ENCODE measurements at regions not wholly inside any gene's neighbourhood (a gene's known extent, or its start where the extent isn't known, plus 50 kb on each side); places are given as distances from the start of the nearest gene placed in this dataset.
A peak's percentile ranks its signal among the peaks of the same experiment; 100 is the strongest.

DNA sequence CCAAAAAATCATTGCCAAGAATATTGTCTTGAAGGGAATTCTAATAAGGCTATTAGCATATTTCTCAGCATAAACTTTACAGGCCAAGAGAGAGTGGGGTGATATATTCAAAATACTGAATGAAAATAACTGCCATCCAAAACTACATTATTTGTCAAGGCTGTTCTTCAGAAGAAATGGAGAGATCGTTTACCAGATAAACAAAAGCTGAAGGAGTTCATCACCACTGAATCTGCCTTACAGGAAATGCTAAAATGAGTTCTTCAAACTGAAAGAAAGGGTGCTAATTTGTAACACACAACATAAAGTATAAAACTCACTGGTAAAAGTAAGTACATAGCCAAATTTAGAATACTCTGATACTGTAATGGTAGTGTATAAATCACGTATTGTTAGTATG is 517.0 kb downstream of the TENT5A start:
- no CpG with 5 or more reads among the region's 2 CpGs for WGBS (ENCODE audit: insufficient coverage)
- peak; percentile 50 for DNase-seq
- no peak overlapping the region for H3K4me3 ChIP-seq (ENCODE audit: low read length)
- H3K27ac ChIP-seq (ENCODE audit: low read length), result no peak overlapping the region
- no peaks in the 10 kb centered on the region for H3K36me3 ChIP-seq (ENCODE audit: control insufficient read depth, insufficient read depth, low read length)
- H3K9me3 ChIP-seq (replicated peaks; ENCODE audit: control insufficient read depth, low read depth, low read length), result no peaks in the 10 kb centered on the region
- H3K4me1 ChIP-seq (ENCODE audit: control insufficient read depth, insufficient read depth, low read length), result no peaks in the 10 kb centered on the region
- H3K27me3 ChIP-seq (ENCODE audit: control insufficient read depth, insufficient read depth, low read length), result no peaks in the 10 kb centered on the region

DNA sequence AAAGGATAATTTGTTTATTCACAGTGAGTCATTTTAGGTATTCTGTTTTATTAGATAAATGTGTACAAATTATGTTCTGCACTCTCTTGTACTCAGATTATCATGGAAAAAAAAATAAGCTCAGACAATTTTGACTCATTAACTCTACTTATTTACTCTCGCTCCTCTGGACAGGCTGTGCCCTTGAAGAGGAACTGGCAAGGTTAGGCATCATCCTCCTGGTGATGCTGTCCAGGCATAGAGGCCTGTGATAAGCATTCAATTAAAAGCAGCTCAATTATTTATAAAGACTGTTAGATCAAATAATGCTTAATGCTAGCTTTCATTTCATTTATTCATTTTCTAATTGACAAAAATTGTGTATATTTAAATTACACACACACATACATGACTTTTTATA is 518.5 kb downstream of the TENT5A start:
- H3K9me3 ChIP-seq (replicated peaks; ENCODE audit: control insufficient read depth, low read depth, low read length), result no peaks in the 10 kb centered on the region
- H3K36me3 ChIP-seq (ENCODE audit: control insufficient read depth, insufficient read depth, low read length), result no peaks in the 10 kb centered on the region
- H3K4me3 ChIP-seq (ENCODE audit: low read length), result no peak overlapping the region
- no peak for DNase-seq
- H3K27ac ChIP-seq (ENCODE audit: low read length), result no peak overlapping the region
- H3K4me1 ChIP-seq (ENCODE audit: control insufficient read depth, insufficient read depth, low read length), result no peaks in the 10 kb centered on the region
- no CpG with 5 or more reads among the region's 1 CpG for WGBS (ENCODE audit: insufficient coverage)
- no peaks in the 10 kb centered on the region for H3K27me3 ChIP-seq (ENCODE audit: control insufficient read depth, insufficient read depth, low read length)

DNA sequence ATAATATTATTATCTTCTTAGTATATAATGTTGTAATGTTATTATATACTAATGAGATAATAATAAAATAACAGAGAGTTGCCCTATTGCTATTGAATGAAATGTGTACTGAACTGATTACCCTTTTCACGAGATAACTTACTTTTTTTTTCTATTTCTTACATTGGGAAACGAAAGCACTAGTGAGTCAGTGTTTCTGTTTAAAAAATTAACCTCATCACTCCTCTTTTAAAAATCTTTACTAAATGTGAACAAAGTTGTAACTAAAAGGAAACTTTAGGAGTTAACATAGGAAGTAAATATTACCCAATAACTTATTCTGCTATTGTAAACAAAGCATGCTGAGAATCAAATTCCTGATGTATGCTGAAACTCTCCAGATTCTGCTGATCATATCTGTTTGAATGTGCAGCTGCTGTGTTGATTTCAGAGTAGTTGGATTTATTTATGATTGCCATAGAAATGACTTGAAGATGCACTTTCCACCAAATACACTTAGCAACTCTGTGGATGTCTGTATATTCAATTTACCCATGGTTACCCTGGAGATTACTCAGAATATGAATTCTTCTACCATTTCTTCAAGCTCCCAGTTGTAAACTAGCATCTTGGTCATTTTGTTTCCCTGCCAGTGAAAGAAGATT is 523.4 kb downstream of the TENT5A start:
- Histone ChIP-seq H3K27ac (ENCODE audit: low read length) (peak overlapping the region; percentile 30), H3K4me1 (ENCODE audit: control insufficient read depth, insufficient read depth, low read length) (no peaks in the 10 kb centered on the region), H3K27me3 (ENCODE audit: control insufficient read depth, insufficient read depth, low read length) (no peaks in the 10 kb centered on the region), H3K36me3 (ENCODE audit: control insufficient read depth, insufficient read depth, low read length) (no peaks in the 10 kb centered on the region), H3K9me3 (replicated peaks; ENCODE audit: control insufficient read depth, low read depth, low read length) (no peaks in the 10 kb centered on the region), H3K4me3 (ENCODE audit: low read length) (no peak overlapping the region)
- no CpG with 5 or more reads among the region's 2 CpGs for WGBS (ENCODE audit: insufficient coverage)
- peak; percentile 94 for DNase-seq

DNA sequence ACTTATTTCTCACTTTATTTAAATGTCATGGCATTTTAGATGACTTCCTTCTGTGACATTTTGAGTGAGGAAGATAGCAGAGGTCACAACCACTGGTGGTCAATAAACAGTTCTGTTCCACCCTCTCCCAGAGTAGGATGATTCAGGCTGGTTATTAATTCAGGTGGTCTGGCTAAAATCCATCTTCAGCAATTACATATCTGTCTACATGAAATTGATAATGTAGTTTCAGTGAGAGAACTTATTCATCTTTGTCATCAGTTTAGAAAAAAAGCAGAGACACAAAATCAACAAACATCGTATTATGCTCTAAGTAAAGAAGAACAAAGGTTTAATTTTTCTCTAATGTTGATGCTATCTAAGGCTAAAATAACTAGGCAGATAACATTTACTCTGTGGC is 525.5 kb downstream of the TENT5A start:
- Histone ChIP-seq H3K36me3 (ENCODE audit: control insufficient read depth, insufficient read depth, low read length) (no peaks in the 10 kb centered on the region), H3K27ac (ENCODE audit: low read length) (no peak overlapping the region), H3K4me1 (ENCODE audit: control insufficient read depth, insufficient read depth, low read length) (no peaks in the 10 kb centered on the region), H3K9me3 (replicated peaks; ENCODE audit: control insufficient read depth, low read depth, low read length) (no peaks in the 10 kb centered on the region), H3K27me3 (ENCODE audit: control insufficient read depth, insufficient read depth, low read length) (no peaks in the 10 kb centered on the region), H3K4me3 (ENCODE audit: low read length) (no peak overlapping the region)
- no CpG with 5 or more reads among the region's 1 CpG for whole genome bisulfite sequencing (ENCODE audit: insufficient coverage)
- no peak for DNase-seq

GRCh38 chr6:81216668-81217067 is 535.8 kb downstream of the TENT5A start:
- WGBS (ENCODE audit: insufficient coverage), result 29% methylated on average over 1 of the region's 3 CpGs
- Histone ChIP-seq H3K4me3 (ENCODE audit: low read length) (no peak overlapping the region), H3K27me3 (ENCODE audit: control insufficient read depth, insufficient read depth, low read length) (no peaks in the 10 kb centered on the region)

DNA sequence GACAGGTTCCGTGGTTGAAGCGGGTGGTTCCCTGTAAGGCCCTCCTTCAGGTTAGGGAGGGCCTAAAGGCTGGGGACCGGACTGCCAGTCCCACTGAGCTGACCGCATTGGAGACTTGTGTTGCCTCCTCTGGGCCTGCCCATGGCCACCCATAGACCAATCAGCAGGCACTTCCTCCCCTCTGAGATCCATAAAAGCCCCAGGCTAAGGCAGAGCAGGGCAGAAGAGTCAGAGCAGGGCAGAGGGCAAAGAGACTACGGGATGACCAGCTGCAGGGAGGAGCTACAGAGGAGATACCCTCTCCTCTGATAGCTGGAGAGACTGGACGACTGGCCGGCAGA is 537.4 kb downstream of the TENT5A start:
- WGBS (ENCODE audit: insufficient coverage), result 87% methylated on average over 7 of the region's 7 CpGs
- Histone ChIP-seq H3K9me3 (replicated peaks; ENCODE audit: control insufficient read depth, low read depth, low read length) (peaks cover 11% of the 10 kb centered on the region), H3K36me3 (ENCODE audit: control insufficient read depth, insufficient read depth, low read length) (no peaks in the 10 kb centered on the region), H3K4me1 (ENCODE audit: control insufficient read depth, insufficient read depth, low read length) (no peaks in the 10 kb centered on the region), H3K4me3 (ENCODE audit: low read length) (no peak overlapping the region), H3K27me3 (ENCODE audit: control insufficient read depth, insufficient read depth, low read length) (no peaks in the 10 kb centered on the region), H3K27ac (ENCODE audit: low read length) (no peak overlapping the region)
- no peak for DNase-seq

More at GRCh38 chr6:81216668-81217067, 535.8 kb downstream of the TENT5A start:
- Histone ChIP-seq H3K36me3 (ENCODE audit: control insufficient read depth, insufficient read depth, low read length) (no peaks in the 10 kb centered on the region), H3K9me3 (replicated peaks; ENCODE audit: control insufficient read depth, low read depth, low read length) (peaks cover 11% of the 10 kb centered on the region), H3K4me1 (ENCODE audit: control insufficient read depth, insufficient read depth, low read length) (no peaks in the 10 kb centered on the region), H3K27ac (ENCODE audit: low read length) (no peak overlapping the region)
- no peak for DNase-seq

GRCh38 chr6:81214414-81215091 is 537.9 kb downstream of the TENT5A start:
- WGBS (ENCODE audit: insufficient coverage), result 87% methylated on average over 13 of the region's 15 CpGs
- Histone ChIP-seq H3K4me3 (ENCODE audit: low read length) (no peak overlapping the region), H3K36me3 (ENCODE audit: control insufficient read depth, insufficient read depth, low read length) (no peaks in the 10 kb centered on the region), H3K27me3 (ENCODE audit: control insufficient read depth, insufficient read depth, low read length) (no peaks in the 10 kb centered on the region), H3K4me1 (ENCODE audit: control insufficient read depth, insufficient read depth, low read length) (no peaks in the 10 kb centered on the region), H3K9me3 (replicated peaks; ENCODE audit: control insufficient read depth, low read depth, low read length) (peaks cover 11% of the 10 kb centered on the region), H3K27ac (ENCODE audit: low read length) (no peak overlapping the region)
- DNase-seq, result no peak

- H3K9me3 ChIP-seq (replicated peaks; ENCODE audit: control insufficient read depth, low read depth, low read length), result peaks cover 9% of the 10 kb centered on the region
- no peak overlapping the region for H3K4me3 ChIP-seq (ENCODE audit: low read length)
- H3K27me3 ChIP-seq (ENCODE audit: control insufficient read depth, insufficient read depth, low read length), result no peaks in the 10 kb centered on the region
- no peak overlapping the region for H3K27ac ChIP-seq (ENCODE audit: low read length)
- no peaks in the 10 kb centered on the region for H3K36me3 ChIP-seq (ENCODE audit: control insufficient read depth, insufficient read depth, low read length)
- no peaks in the 10 kb centered on the region for H3K4me1 ChIP-seq (ENCODE audit: control insufficient read depth, insufficient read depth, low read length)
- no peak for DNase-seq
- WGBS (ENCODE audit: insufficient coverage), result no CpG with 5 or more reads among the region's 1 CpG
Measured at GRCh38 chr6:81204731-81205130, 547.8 kb downstream of the TENT5A start.

GRCh38 chr6:81194374-81194773 is 558.1 kb downstream of the TENT5A start:
- Histone ChIP-seq H3K36me3 (ENCODE audit: control insufficient read depth, insufficient read depth, low read length) (no peaks in the 10 kb centered on the region), H3K4me3 (ENCODE audit: low read length) (no peak overlapping the region), H3K9me3 (replicated peaks; ENCODE audit: control insufficient read depth, low read depth, low read length) (no peaks in the 10 kb centered on the region), H3K4me1 (ENCODE audit: control insufficient read depth, insufficient read depth, low read length) (no peaks in the 10 kb centered on the region), H3K27me3 (ENCODE audit: control insufficient read depth, insufficient read depth, low read length) (no peaks in the 10 kb centered on the region), H3K27ac (ENCODE audit: low read length) (no peak overlapping the region)
- WGBS (ENCODE audit: insufficient coverage), result no CpG with 5 or more reads among the region's 2 CpGs
- no peak for DNase-seq

DNA sequence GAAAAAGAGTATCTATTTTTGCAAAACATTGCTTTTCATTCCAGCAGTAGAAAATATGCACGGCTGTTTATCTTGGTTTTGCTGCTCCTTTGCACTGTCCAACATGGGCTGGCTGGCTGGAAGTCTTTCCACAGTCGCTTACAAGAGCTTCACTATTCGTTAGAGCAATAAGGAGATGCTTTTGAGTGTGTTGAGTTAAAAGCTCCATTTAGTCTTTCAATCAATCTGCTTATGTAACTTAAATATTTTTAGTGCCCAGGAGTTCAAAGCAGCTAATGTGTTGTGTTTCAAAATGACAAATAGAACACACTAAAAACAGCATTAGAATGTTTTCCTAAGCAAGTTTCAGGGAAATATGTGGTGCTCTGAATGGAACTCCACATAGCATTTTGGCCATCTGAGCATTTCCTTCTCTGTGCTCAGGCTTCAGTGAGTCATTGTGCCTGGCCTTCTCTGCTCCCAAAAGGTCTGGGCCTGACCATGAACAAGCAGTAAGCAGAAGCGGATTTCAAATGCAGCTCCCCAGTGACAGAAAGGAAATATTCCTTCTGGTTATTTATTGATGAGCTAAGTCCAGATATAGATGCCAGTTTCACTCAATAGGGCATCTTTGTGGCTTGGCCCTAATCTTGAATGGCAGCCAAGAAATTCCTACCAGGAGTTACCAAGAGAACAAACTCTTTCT is 580.3 kb downstream of the TENT5A start:
- Histone ChIP-seq H3K4me1 (ENCODE audit: control insufficient read depth, insufficient read depth, low read length) (no peaks in the 10 kb centered on the region), H3K9me3 (replicated peaks; ENCODE audit: control insufficient read depth, low read depth, low read length) (no peaks in the 10 kb centered on the region), H3K27me3 (ENCODE audit: control insufficient read depth, insufficient read depth, low read length) (no peaks in the 10 kb centered on the region), H3K27ac (ENCODE audit: low read length) (peak overlapping the region; percentile 44), H3K4me3 (ENCODE audit: low read length) (no peak overlapping the region), H3K36me3 (ENCODE audit: control insufficient read depth, insufficient read depth, low read length) (no peaks in the 10 kb centered on the region)
- DNase-seq, result peak; percentile 85
- 80% methylated on average over 1 of the region's 4 CpGs for WGBS (ENCODE audit: insufficient coverage)

Data from muscle of leg (tissue), 3 donors.